K562 (cell line): ENCODE measurements at regions not wholly inside any gene's neighbourhood (a gene's known extent, or its start where the extent isn't known, plus 50 kb on each side); places are given as distances from the start of the nearest gene placed in this dataset.

Experiments used
- CBFB ChIP-seq: sonication (generic); formaldehyde crosslinking; IDR thresholded peaks from 2 replicates; pipeline ENCODE4 v1.4.0; 2020; ENCODE audit warnings: mild to moderate bottlenecking, missing genetic modification reagents
- CC2D1A ChIP-seq: fragments of 450-650 bp; IDR thresholded peaks from 2 replicates; pipeline ENCODE4 v1.6.1; 2017; ENCODE audit warnings: mild to moderate bottlenecking
- KDM1A ChIP-seq, 2 experiments: fragments of 450-650 bp; IDR thresholded peaks; 2 replicates each; pipeline ENCODE4 v1.6.1; 2016; ENCODE audit warnings: mild to moderate bottlenecking in 2 of 2
- MEIS2 ChIP-seq: fragments of 450-650 bp; IDR thresholded peaks from 2 replicates; pipeline ENCODE4 v1.6.1; 2014; ENCODE audit warnings: mild to moderate bottlenecking; ENCODE audit not compliant: partially characterized antibody
- NEUROD1 ChIP-seq: fragments of 150-350 bp; IDR thresholded peaks from 2 replicates; pipeline ENCODE4 v1.6.1; 2014; ENCODE audit warnings: borderline replicate concordance, low read length, low read depth; ENCODE audit not compliant: partially characterized antibody
- PURB ChIP-seq: sonication (generic); formaldehyde crosslinking; IDR thresholded peaks from 2 replicates; pipeline ENCODE4 v1.9.0; 2021; ENCODE audit warnings: low read depth, mild to moderate bottlenecking, missing genetic modification reagents
- TGIF2 ChIP-seq: sonication (generic); formaldehyde crosslinking; IDR thresholded peaks from 2 replicates; pipeline ENCODE4 v1.8.1; 2022; ENCODE audit warnings: mild to moderate bottlenecking, missing genetic modification reagents, moderate library complexity
- TF ChIP-seq, protein P1 (sequence below): fragments of 250-450 bp; sonication (Bioruptor Pico); IDR thresholded peaks from 2 replicates; pipeline ENCODE4 v1.5.1; 2021; ENCODE audit warnings: mild to moderate bottlenecking
- TF ChIP-seq, protein P2 (sequence below), 3 experiments: IDR thresholded peaks in 2 of 3; conservative IDR thresholded peaks in 1 of 3; 2 replicates each; pipeline ENCODE4 v1.5.1; 2011 to 2012; ENCODE audit warnings: low read length in 3 of 3, mild to moderate bottlenecking in 3 of 3, control low read depth in 2 of 3, improper control_type of control experiment in 1 of 3, inconsistent platforms in 1 of 3, low read depth in 1 of 3, mixed read lengths in 1 of 3, moderate library complexity in 1 of 3; ENCODE audit not compliant: insufficient read depth in 2 of 3
- TF ChIP-seq, protein P3 (sequence below): sonication (generic); formaldehyde crosslinking; IDR thresholded peaks from 2 replicates; pipeline ENCODE4 v1.8.1; 2023; ENCODE audit warnings: mild to moderate bottlenecking, missing genetic modification reagents

DNA sequence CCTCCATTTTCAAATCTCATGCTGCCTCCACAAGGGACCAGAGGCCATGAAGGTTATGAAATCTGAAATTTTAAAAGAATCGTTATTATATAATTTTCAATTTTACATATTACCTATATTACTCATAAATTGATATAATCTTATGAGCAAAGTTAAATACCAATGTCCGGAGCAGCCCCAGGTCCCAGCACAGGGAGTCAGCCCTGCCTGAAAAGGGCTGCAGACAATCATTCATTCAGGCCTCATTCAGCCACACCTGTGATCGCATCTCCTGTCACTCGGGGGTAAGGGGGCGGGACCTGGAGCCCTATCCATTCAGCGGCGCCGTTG lies 172.5 kb downstream of the AHSP start:
- TF ChIP-seq CBFB (CRISPR knock-in tag) (no peak), PURB (CRISPR knock-in tag) (no peak), TGIF2 (CRISPR knock-in tag) (no peak), MEIS2 (peak; percentile 62), KDM1A (IDR thresholded peaks at IDR 0.05) (no peak), NEUROD1 (no peak), CC2D1A (no peak)
- TF ChIP-seq, protein P1, sequence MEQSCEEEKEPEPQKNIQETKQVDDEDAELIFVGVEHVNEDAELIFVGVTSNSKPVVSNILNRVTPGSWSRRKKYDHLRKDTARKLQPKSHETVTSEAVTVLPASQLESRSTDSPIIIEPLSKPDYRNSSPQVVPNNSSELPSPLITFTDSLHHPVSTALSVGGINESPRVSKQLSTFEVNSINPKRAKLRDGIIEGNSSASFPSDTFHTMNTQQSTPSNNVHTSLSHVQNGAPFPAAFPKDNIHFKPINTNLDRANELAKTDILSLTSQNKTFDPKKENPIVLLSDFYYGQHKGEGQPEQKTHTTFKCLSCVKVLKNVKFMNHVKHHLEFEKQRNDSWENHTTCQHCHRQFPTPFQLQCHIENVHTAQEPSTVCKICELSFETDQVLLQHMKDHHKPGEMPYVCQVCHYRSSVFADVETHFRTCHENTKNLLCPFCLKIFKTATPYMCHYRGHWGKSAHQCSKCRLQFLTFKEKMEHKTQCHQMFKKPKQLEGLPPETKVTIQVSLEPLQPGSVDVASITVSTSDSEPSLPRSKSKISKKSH (CRISPR knock-in tag): no peak
- TF ChIP-seq, protein P2, sequence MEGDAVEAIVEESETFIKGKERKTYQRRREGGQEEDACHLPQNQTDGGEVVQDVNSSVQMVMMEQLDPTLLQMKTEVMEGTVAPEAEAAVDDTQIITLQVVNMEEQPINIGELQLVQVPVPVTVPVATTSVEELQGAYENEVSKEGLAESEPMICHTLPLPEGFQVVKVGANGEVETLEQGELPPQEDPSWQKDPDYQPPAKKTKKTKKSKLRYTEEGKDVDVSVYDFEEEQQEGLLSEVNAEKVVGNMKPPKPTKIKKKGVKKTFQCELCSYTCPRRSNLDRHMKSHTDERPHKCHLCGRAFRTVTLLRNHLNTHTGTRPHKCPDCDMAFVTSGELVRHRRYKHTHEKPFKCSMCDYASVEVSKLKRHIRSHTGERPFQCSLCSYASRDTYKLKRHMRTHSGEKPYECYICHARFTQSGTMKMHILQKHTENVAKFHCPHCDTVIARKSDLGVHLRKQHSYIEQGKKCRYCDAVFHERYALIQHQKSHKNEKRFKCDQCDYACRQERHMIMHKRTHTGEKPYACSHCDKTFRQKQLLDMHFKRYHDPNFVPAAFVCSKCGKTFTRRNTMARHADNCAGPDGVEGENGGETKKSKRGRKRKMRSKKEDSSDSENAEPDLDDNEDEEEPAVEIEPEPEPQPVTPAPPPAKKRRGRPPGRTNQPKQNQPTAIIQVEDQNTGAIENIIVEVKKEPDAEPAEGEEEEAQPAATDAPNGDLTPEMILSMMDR (IDR thresholded peaks at IDR 0.05 in 2 of 3, conservative IDR thresholded peaks at IDR 0.05 in 1 of 3; ENCODE audit: insufficient read depth in 2 of 3, low read depth in 1 of 3, low read length in 3 of 3): no peak
- TF ChIP-seq, protein P3, sequence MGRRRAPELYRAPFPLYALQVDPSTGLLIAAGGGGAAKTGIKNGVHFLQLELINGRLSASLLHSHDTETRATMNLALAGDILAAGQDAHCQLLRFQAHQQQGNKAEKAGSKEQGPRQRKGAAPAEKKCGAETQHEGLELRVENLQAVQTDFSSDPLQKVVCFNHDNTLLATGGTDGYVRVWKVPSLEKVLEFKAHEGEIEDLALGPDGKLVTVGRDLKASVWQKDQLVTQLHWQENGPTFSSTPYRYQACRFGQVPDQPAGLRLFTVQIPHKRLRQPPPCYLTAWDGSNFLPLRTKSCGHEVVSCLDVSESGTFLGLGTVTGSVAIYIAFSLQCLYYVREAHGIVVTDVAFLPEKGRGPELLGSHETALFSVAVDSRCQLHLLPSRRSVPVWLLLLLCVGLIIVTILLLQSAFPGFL (CRISPR knock-in tag): no peak
